GM12892 (cell line): ENCODE measurements at regions not wholly inside any gene's neighbourhood (a gene's known extent, or its start where the extent isn't known, plus 50 kb on each side); places are given as distances from the start of the nearest gene placed in this dataset.

Experiments used
- DNase-seq: peaks from one replicate; pipeline ENCODE4 v3.0.0; 2011; ENCODE audit not compliant: insufficient read length
- FAIRE-seq: peaks from 2 replicates; lab custom pipeline; 2011; peaks lifted over from hg19 to GRCh38; lab: Jason Lieb, UNC
- POLR2A ChIP-seq: IDR thresholded peaks from 2 replicates; pipeline ENCODE4 v1.6.1; 2011; ENCODE audit warnings: low read depth, low read length, control low read depth
- POLR2AphosphoS5 ChIP-seq: IDR thresholded peaks from 2 replicates; pipeline ENCODE4 v1.6.1; 2011; ENCODE audit warnings: low read depth, low read length, control low read depth
- TAF1 ChIP-seq: IDR thresholded peaks from 2 replicates; pipeline ENCODE4 v1.6.1; 2011; ENCODE audit warnings: low read depth, mild to moderate bottlenecking, control low read depth, low read length, borderline replicate concordance

- TF ChIP-seq POLR2AphosphoS5 = no peak
- no peak for TF ChIP-seq POLR2A
- no peak for TF ChIP-seq TAF1
- DNase-seq (no peak), FAIRE-seq (no peak)
These were observed 230.7 kb downstream of the BCL11B start for GRCh38 chr14:99041141-99041819.

DNA sequence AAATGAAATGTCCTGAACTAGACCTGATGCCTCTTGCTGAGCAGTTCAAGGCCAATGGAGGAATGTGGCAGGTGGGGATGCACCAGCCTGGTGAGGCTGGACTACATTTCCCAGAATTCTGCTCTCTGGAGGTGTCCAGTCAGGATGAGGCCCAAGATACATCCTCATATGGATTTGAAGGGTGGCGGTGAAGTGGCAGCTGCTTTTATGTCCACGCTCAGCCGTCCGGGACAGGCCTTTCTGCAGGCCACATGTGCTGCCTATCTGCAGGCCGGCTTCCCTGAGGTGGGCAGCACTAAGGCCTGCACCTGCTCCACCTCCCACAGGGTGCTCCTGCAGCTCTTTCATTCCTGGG, 230.2 kb downstream of the BCL11B start:
- no peak for FAIRE-seq

GRCh38 chr14:99042381-99043266, 229.4 kb downstream of the BCL11B start:
- FAIRE-seq (no peak), DNase-seq (no peak)
- no peak for TF ChIP-seq POLR2AphosphoS5
- TF ChIP-seq TAF1 = no peak
- TF ChIP-seq POLR2A = no peak

More for the DNA sequence above, 230.2 kb downstream of the BCL11B start:
- no peak for TF ChIP-seq TAF1
- no peak for TF ChIP-seq POLR2AphosphoS5
- TF ChIP-seq POLR2A = no peak
- no peak for DNase-seq

DNA sequence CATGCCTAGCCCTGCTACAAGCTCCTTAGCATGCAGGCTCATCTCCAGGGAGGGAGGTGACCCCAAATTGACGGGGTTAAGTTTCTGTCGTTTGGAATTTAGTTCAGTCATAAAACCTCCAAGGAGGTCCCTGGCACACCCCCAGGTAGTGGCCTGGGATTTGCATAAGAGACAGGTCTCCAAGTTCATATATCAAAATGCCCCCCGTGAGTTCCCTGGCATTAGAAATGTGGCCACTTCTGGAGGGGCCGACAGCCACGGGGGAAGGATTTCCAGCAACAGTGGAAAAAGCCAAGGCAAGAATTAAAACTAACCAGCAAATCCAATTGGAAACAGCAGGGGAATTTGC, 228.8 kb downstream of the BCL11B start:
- no peak for FAIRE-seq
- TF ChIP-seq POLR2AphosphoS5 (no peak), POLR2A (no peak), TAF1 (no peak)
- no peak for DNase-seq

GRCh38 chr14:99043756-99044155, 228.2 kb downstream of the BCL11B start:
- FAIRE-seq (no peak), DNase-seq (no peak)
- no peak for TF ChIP-seq POLR2A
- no peak for TF ChIP-seq POLR2AphosphoS5
- no peak for TF ChIP-seq TAF1

- FAIRE-seq (no peak), DNase-seq (no peak)
- TF ChIP-seq TAF1 (no peak), POLR2AphosphoS5 (no peak), POLR2A (no peak)
These were observed 224.5 kb downstream of the BCL11B start for GRCh38 chr14:99047441-99048031.

DNA sequence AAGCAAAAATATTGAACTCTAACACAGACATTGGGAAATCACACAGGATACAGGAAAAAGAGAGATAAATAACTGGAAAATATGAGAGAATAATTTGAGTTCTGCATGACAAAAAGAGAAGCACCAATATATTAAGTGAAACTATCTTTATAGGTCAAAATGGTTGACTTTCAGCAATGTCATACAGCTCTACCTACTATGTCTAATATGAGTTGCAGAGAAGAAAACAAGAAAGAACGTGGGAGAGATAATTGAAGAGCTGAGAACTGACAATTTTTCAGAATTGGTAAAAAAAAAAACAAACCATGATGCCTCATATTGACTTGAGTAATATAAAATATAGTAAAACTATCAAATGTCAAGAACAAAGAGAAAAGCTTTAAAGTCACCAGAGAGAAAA, 221.7 kb downstream of the BCL11B start:
- TF ChIP-seq POLR2A = no peak
- TF ChIP-seq TAF1 = no peak
- TF ChIP-seq POLR2AphosphoS5 = no peak
- DNase-seq = no peak
- no peak for FAIRE-seq

DNA sequence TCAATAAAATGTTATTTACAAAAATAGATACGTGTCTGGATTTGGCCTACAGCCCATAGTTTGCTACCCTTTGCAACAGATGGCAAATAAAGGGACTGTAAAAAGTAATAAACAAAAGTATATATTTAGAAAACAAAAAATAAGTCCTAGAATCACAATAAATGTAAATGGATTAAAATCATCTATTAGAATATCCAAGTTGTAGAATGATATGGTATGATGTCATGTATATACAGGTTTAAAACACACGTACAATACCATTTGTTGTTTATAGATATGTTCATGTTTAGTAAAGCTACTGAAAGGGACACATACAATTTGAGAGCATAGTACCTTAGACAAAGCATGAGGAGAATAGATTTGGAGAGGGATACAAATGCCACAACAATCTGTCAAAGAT, 219.5 kb downstream of the BCL11B start:
- TF ChIP-seq POLR2A (no peak), POLR2AphosphoS5 (no peak), TAF1 (no peak)
- FAIRE-seq = no peak
- DNase-seq = no peak

DNA sequence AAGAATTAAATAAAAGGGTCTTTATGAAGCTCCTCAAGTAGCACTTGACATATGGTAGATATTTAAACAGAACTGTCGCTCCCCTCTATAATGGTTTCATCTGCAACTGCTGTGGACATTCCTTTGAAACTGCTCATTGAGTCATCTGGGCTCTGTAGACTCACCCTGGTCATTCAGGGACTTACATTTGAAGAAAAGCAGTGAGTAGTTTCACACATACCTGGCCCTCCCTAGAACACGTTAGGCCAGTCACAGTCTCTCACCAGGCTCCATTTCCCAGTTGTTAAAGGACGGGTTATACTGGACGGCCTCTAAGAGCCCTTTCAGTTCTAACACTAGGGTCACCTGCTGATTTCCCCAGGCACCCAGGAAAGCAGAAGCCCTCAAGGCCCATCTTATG, 217.0 kb downstream of the BCL11B start:
- TF ChIP-seq POLR2AphosphoS5 (no peak), POLR2A (no peak), TAF1 (no peak)
- DNase-seq (no peak), FAIRE-seq (no peak)

DNA sequence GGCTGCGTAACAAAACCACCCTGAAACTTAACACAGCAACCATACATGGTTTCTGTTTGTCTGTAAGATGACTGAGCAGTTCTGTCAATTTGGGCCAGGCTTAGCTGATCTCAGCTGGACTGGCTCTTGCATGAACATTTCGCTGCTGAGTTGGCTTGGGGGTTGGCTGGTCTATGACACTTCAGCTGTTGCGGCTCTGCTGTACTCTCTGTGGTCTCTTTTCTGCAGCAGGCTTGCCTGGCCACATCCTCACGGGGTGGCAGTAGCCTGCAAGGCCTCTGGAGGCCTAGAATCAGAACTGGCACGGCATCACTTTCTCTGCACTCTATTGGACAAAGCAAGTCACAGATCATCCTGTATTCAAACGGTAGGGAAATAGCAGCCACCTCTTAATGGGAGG, 216.2 kb downstream of the BCL11B start:
- FAIRE-seq = no peak
- TF ChIP-seq POLR2A (no peak), POLR2AphosphoS5 (no peak)

DNA sequence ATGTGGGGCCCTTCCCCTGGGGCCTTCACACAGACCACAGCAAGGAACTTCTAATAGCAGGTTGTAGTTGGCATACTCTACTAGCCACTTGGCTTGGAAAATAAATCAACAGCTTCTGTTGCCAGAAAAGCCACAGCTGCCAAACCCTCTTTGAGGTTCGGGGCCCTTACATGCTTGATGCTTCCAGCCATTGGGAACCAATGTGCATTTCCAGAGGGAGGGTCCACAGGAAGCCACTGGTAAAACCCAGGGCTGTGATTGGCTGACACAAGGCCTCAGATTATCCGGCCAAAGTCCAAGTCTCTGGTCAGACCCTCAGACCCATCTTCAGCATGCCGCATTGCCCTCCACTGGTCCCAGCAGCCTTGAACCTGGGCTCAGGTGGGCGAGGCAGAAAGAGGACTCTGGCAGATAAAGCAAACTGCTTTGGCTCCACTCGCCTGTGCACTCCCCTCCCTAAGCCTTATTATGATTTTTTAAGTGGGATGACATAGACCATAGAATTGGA, 214.4 kb downstream of the BCL11B start:
- DNase-seq = no peak
- TF ChIP-seq TAF1 (no peak), POLR2AphosphoS5 (no peak), POLR2A (no peak)
- FAIRE-seq = no peak

More for the DNA sequence above, 216.2 kb downstream of the BCL11B start:
- DNase-seq = no peak

GRCh38 chr14:99058542-99058941, 213.5 kb downstream of the BCL11B start:
- DNase-seq (no peak), FAIRE-seq (no peak)
- no peak for TF ChIP-seq POLR2A
- no peak for TF ChIP-seq TAF1
- TF ChIP-seq POLR2AphosphoS5 = no peak
